ENCODE measurements at regions not wholly inside any gene's neighbourhood (a gene's known extent, or its start where the extent isn't known, plus 50 kb on each side); places are given as distances from the start of the nearest gene placed in this dataset.

GRCh38 chr11:82239498-82239897 lies 494.2 kb downstream of the FAM181B start:
- TF ChIP-seq CTCF (IDR thresholded peaks at IDR 0.05 in 4 of 5, conservative IDR thresholded peaks at IDR 0.05 in 1 of 5) (no peak), POLR2A (IDR thresholded peaks at IDR 0.05) (no peak)

All from gastrocnemius medialis (tissue), 4 donors.